H1 (cell line): ENCODE measurements at regions not wholly inside any gene's neighbourhood (a gene's known extent, or its start where the extent isn't known, plus 50 kb on each side); places are given as distances from the start of the nearest gene placed in this dataset.

Experiments used
- CBX5 ChIP-seq: fragments of 300-800, 300-1000 bp; sonication (generic); IDR thresholded peaks from 2 replicates; pipeline ENCODE4 v1.7.1; 2016; ENCODE audit warnings: antibody characterized with exemption, low read length, low read depth
- CEBPB ChIP-seq: IDR thresholded peaks from 2 replicates; pipeline ENCODE4 v1.6.1; 2012; ENCODE audit warnings: low read depth, low read length
- CHD2 ChIP-seq: IDR thresholded peaks from 2 replicates; pipeline ENCODE4 v1.6.1; 2012; ENCODE audit warnings: low read length, improper control_type of control experiment
- CTBP2 ChIP-seq: IDR thresholded peaks from 2 replicates; pipeline ENCODE4 v1.7.0; 2011; ENCODE audit warnings: borderline replicate concordance, mild to moderate bottlenecking, moderate library complexity, mixed read lengths, low read length; ENCODE audit not compliant: insufficient read depth, insufficient read length
- E2F6 ChIP-seq: IDR thresholded peaks from 2 replicates; pipeline ENCODE4 v1.6.1; 2012; ENCODE audit warnings: inconsistent platforms
- EGR1 ChIP-seq: IDR thresholded peaks from 2 replicates; pipeline ENCODE4 v1.6.1; 2011; ENCODE audit warnings: low read depth, low read length, borderline replicate concordance
- EZH2 ChIP-seq: fragments of 200-600 bp; sonication (generic); IDR thresholded peaks from 2 replicates; pipeline ENCODE4 v1.7.1; 2012; ENCODE audit warnings: low read depth, mild to moderate bottlenecking, moderate library complexity, low read length, inconsistent platforms; ENCODE audit not compliant: severe bottlenecking
- GABPA ChIP-seq: IDR thresholded peaks from 2 replicates; pipeline ENCODE4 v1.6.1; 2011; ENCODE audit warnings: mild to moderate bottlenecking, low read length, moderate library complexity, borderline replicate concordance; ENCODE audit not compliant: insufficient read depth
- GTF2F1 ChIP-seq: IDR thresholded peaks from 2 replicates; pipeline ENCODE4 v1.6.1; 2012; ENCODE audit warnings: low read depth, low read length, improper control_type of control experiment, borderline replicate concordance
- HDAC2 ChIP-seq, 2 experiments: fragments of 300-600 bp in 1 of 2; sonication (generic) in 1 of 2; IDR thresholded peaks; 2 replicates each; pipeline ENCODE4 v1.6.1; 2011 to 2012; ENCODE audit warnings: low read depth in 2 of 2, low read length in 2 of 2, mild to moderate bottlenecking in 2 of 2, moderate library complexity in 2 of 2, borderline replicate concordance in 1 of 2, inconsistent platforms in 1 of 2
- HDAC6 ChIP-seq: IDR thresholded peaks from one replicate; pipeline ENCODE4 v1.7.1; 2012; ENCODE audit warnings: low read depth, mild to moderate bottlenecking, inconsistent platforms, low read length, moderate library complexity
- KDM4A ChIP-seq: IDR thresholded peaks from one replicate; pipeline ENCODE4 v1.7.1; 2012; ENCODE audit warnings: low read depth, mild to moderate bottlenecking, moderate library complexity, low read length, inconsistent platforms; ENCODE audit not compliant: severe bottlenecking
- MAFK ChIP-seq: IDR thresholded peaks from 2 replicates; pipeline ENCODE4 v1.6.1; 2012; ENCODE audit warnings: low read depth, mild to moderate bottlenecking, improper control_type of control experiment, low read length
- NRF1 ChIP-seq: IDR thresholded peaks from 2 replicates; pipeline ENCODE4 v1.6.1; 2011; ENCODE audit warnings: mild to moderate bottlenecking, low read depth, low read length, improper control_type of control experiment
- PHF8 ChIP-seq: fragments of 200-600 bp; sonication (generic); conservative IDR thresholded peaks from 2 replicates; pipeline ENCODE4 v1.7.1; 2012; ENCODE audit warnings: low read depth, mild to moderate bottlenecking, inconsistent platforms, low read length, moderate library complexity
- RAD21 ChIP-seq, 2 experiments: IDR thresholded peaks in 1 of 2; conservative IDR thresholded peaks in 1 of 2; 2 replicates each; pipeline ENCODE4 v1.6.1; 2011; ENCODE audit warnings: low read depth in 2 of 2, low read length in 2 of 2, improper control_type of control experiment in 1 of 2, inconsistent platforms in 1 of 2, mild to moderate bottlenecking in 1 of 2, moderate library complexity in 1 of 2
- SIN3A ChIP-seq, 2 experiments: IDR thresholded peaks in 1 of 2; conservative IDR thresholded peaks in 1 of 2; 2 replicates each; pipeline ENCODE4 v1.6.1; 2011 to 2012; ENCODE audit warnings: low read length in 2 of 2, improper control_type of control experiment in 1 of 2, low read depth in 1 of 2, mild to moderate bottlenecking in 1 of 2
- SP4 ChIP-seq: IDR thresholded peaks from 2 replicates; pipeline ENCODE4 v1.6.1; 2012; ENCODE audit warnings: low read length, inconsistent platforms
- SUZ12 ChIP-seq: fragments of 200-600 bp; sonication (generic); IDR thresholded peaks from 2 replicates; pipeline ENCODE4 v1.6.1; 2012; ENCODE audit warnings: mild to moderate bottlenecking, inconsistent platforms, low read length, moderate library complexity, mixed read lengths
- TAF1 ChIP-seq: IDR thresholded peaks from 2 replicates; pipeline ENCODE4 v1.6.1; 2011; ENCODE audit warnings: mild to moderate bottlenecking, low read depth, low read length
- TAF7 ChIP-seq: optimal IDR thresholded peaks from 2 replicates; pipeline ENCODE3; 2011; ENCODE audit warnings: low read depth, mild to moderate bottlenecking, inconsistent platforms, low read length, moderate library complexity, borderline replicate concordance
- TCF12 ChIP-seq: IDR thresholded peaks from 2 replicates; pipeline ENCODE4 v1.6.1; 2011; ENCODE audit warnings: low read depth, mild to moderate bottlenecking, low read length
- TF ChIP-seq, protein P1 (sequence below): IDR thresholded peaks from 2 replicates; pipeline ENCODE4 v1.6.1; 2012; ENCODE audit warnings: inconsistent platforms

- TF ChIP-seq CBX5 (no peak), TAF7 (peak; percentile 44), TCF12 (no peak), HDAC2 (IDR thresholded peaks at IDR 0.05; ENCODE audit: borderline replicate concordance in 1 of 2, low read depth in 2 of 2, low read length in 2 of 2) (0 out of 4 replicates have a peak, but pooled peaks of 1 of the 2 experiments have one; percentile 33), PHF8 (no peak), E2F6 (0 out of 2 replicates have a peak, but pooled peaks have one; percentile 49), NRF1 (no peak), GTF2F1 (no peak), SP4 (no peak), SIN3A (conservative IDR thresholded peaks at IDR 0.05 in 1 of 2, IDR thresholded peaks at IDR 0.05 in 1 of 2; ENCODE audit: low read depth in 1 of 2, low read length in 2 of 2) (no peak), EGR1 (no peak), CHD2 (no peak), CTBP2 (no peak), RAD21 (IDR thresholded peaks at IDR 0.05 in 1 of 2, conservative IDR thresholded peaks at IDR 0.05 in 1 of 2; ENCODE audit: low read depth in 2 of 2, low read length in 2 of 2) (peak; percentile 11 to 42; a peak in 2 of 4 replicates), CEBPB (no peak), GABPA (peak; percentile 45; the same call in 1 of the 2 replicates), EZH2 (no peak), HDAC6 (no peak), KDM4A (no peak), MAFK (peak; percentile 83; the same call in 1 of the 2 replicates), TAF1 (0 out of 2 replicates have a peak, but pooled peaks have one; percentile 21), SUZ12 (no peak)
- TF ChIP-seq, protein P1, sequence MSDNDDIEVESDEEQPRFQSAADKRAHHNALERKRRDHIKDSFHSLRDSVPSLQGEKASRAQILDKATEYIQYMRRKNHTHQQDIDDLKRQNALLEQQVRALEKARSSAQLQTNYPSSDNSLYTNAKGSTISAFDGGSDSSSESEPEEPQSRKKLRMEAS, result peak; percentile 57
Observed at GRCh38 chr10:78964952-78965633, 103.7 kb upstream of the ZMIZ1 start (continued).
